Mononuclear cell (primary cell): ENCODE measurements at regions not wholly inside any gene's neighbourhood (a gene's known extent, or its start where the extent isn't known, plus 50 kb on each side); places are given as distances from the start of the nearest gene placed in this dataset.

Experiments used
- H3K27me3 ChIP-seq: 2 replicates; pipeline ENCODE4 v1.6.0; 2011; ENCODE audit warnings: low read length, control low read depth; ENCODE audit not compliant: insufficient read depth
- H3K4me1 ChIP-seq: 2 replicates; pipeline ENCODE4 v1.5.1; 2011; ENCODE audit warnings: mild to moderate bottlenecking, low read length, control low read depth; ENCODE audit not compliant: insufficient read depth
- H3K4me3 ChIP-seq: 2 replicates; pipeline ENCODE4 v1.5.1; 2011; ENCODE audit warnings: mild to moderate bottlenecking, low read length, moderate library complexity
- H3K9me3 ChIP-seq: 2 replicates; pipeline ENCODE4 v1.5.1; 2011; ENCODE audit warnings: low read depth, mild to moderate bottlenecking, control low read depth, low read length

- Histone ChIP-seq H3K27me3 (no peaks in the 10 kb centered on the region), H3K4me3 (no peak overlapping the region), H3K4me1 (peaks cover 6% of the 10 kb centered on the region), H3K9me3 (no peaks in the 10 kb centered on the region)
Measured at GRCh38 chr21:16865632-16866031, 647.2 kb upstream of the CXADR start.

DNA sequence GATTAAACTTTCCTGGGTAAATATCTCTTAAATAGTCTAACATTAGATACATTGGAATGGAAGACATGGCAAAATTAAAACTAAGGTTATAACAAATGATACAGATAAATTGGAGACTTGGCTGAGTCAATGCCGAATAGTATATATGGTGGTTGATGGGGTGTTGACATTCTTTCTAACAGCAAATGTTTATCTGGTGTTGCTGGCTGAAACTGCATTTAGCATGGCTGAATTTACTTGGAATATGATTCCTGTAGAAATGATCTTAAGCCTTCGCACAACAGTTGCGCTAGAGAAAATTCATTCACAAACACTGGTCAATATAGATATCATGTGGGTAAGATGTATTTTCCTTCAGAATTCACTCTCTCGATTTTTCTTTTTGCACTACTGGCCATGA is 646.0 kb upstream of the CXADR start:
- peaks cover 6% of the 10 kb centered on the region for H3K4me1 ChIP-seq
- H3K27me3 ChIP-seq = no peaks in the 10 kb centered on the region
- H3K9me3 ChIP-seq = no peaks in the 10 kb centered on the region
- no peak overlapping the region for H3K4me3 ChIP-seq

GRCh38 chr21:16870103-16870502 is 642.7 kb upstream of the CXADR start:
- Histone ChIP-seq H3K4me1 (peaks cover 6% of the 10 kb centered on the region), H3K4me3 (no peak overlapping the region), H3K9me3 (no peaks in the 10 kb centered on the region), H3K27me3 (no peaks in the 10 kb centered on the region)

DNA sequence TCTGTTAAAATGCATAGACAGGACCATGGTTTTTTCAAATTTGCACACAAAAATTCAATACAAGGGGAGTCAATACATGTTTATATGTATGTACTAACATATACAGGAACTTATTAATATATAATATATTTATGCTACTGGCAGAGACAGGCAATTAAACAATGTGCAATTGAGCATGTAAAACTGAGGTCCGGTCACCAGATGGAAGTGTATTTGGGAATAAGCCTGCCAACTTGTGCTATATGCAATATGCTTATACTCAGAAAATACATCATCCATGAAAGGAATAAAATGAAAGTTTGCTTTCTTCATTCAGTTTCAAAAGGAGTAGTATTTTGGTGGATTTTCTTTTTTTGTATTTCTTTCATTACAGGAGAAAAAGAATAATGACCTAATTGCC is 640.2 kb upstream of the CXADR start:
- Histone ChIP-seq H3K4me3 (no peak overlapping the region), H3K27me3 (no peaks in the 10 kb centered on the region), H3K9me3 (peaks cover 4% of the 10 kb centered on the region), H3K4me1 (peaks cover 6% of the 10 kb centered on the region)

GRCh38 chr21:16873176-16873575 is 639.7 kb upstream of the CXADR start:
- H3K4me3 ChIP-seq = no peak overlapping the region
- peaks cover 4% of the 10 kb centered on the region for H3K9me3 ChIP-seq
- peaks cover 6% of the 10 kb centered on the region for H3K4me1 ChIP-seq
- no peaks in the 10 kb centered on the region for H3K27me3 ChIP-seq

DNA sequence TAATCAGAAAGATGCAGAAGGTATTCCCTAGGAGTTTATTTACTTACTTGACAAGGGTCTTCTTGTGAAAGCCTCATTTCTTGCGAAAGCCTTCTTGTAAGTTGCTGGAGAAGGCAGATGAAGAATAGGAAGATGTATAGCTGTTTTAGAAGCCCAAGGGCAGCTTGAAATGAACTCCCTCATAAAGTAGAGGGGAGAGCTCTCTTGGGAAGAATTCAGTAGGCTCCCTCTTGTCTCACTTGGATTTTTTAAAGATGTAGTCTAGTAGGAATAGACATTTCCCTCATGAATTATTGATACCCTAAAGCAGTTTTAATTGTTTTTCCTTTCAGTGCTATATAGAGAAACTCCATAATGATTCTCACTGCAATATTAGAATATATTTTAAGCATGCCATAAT is 639.2 kb upstream of the CXADR start:
- Histone ChIP-seq H3K4me3 (no peak overlapping the region), H3K4me1 (peaks cover 6% of the 10 kb centered on the region), H3K27me3 (no peaks in the 10 kb centered on the region), H3K9me3 (peaks cover 4% of the 10 kb centered on the region)

DNA sequence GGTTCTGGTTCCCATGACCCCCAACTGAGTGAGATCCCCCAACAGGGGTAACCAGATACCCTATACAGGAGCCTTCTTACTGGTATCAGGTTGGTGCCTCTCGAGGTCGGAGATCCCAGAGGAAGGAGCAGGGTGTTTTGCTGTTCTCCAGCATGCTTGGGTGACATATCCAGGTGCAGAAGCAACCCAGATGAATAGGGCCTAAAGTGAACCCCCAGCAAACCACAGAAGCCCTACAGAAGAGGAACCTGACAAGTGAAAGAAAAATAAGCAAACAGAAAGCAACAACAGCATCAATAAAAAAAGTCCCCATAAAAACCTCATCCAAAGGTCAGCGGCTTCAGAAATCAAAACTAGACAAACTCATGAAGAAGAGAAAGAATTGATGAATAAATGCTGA is 633.4 kb upstream of the CXADR start:
- Histone ChIP-seq H3K4me3 (no peak overlapping the region), H3K4me1 (no peaks in the 10 kb centered on the region), H3K27me3 (no peaks in the 10 kb centered on the region), H3K9me3 (peaks cover 4% of the 10 kb centered on the region)

GRCh38 chr21:16891821-16892220 is 621.0 kb upstream of the CXADR start:
- Histone ChIP-seq H3K9me3 (no peaks in the 10 kb centered on the region), H3K4me1 (no peaks in the 10 kb centered on the region), H3K27me3 (no peaks in the 10 kb centered on the region)

GRCh38 chr21:16900685-16901084 is 612.2 kb upstream of the CXADR start:
- Histone ChIP-seq H3K4me3 (no peak overlapping the region), H3K9me3 (no peaks in the 10 kb centered on the region), H3K4me1 (no peaks in the 10 kb centered on the region), H3K27me3 (no peaks in the 10 kb centered on the region)

More at GRCh38 chr21:16891821-16892220, 621.0 kb upstream of the CXADR start:
- H3K4me3 ChIP-seq = no peak overlapping the region

GRCh38 chr21:16908077-16908476 is 604.8 kb upstream of the CXADR start:
- Histone ChIP-seq H3K9me3 (no peaks in the 10 kb centered on the region), H3K27me3 (no peaks in the 10 kb centered on the region), H3K4me1 (no peaks in the 10 kb centered on the region), H3K4me3 (no peak overlapping the region)

DNA sequence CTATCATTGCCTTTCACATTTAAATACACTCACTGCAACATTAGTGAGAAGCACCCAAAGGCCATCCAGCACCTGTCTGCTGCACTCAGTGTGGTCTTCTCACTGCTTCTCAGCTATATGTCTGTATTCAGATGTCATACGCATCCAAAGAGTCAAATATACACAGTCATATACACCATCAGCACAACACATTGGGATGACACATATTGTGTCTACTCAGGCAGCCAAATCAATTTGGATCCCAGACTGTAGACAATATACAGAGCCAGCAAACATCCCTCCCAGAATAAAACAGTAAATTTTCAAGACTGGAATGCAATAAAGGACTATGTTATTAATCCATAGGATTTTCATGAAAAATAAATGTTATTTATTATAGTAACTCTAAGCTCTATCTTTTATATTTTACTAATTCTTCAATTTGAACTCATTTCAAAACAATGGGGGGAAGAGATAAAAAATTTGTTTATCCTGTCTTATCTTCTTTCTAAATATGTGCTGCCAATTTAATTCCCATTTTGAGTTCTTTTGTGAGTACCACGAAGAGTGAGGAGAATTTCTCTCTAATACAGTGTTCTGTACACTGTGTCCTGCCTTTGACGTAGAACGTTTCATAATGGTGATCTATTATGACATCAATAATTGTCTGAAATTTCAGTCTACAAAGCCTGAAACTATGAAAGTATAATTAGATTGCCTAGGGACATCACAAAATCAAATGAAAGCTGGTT is 602.2 kb upstream of the CXADR start:
- no peak overlapping the region for H3K4me3 ChIP-seq
- H3K9me3 ChIP-seq = no peaks in the 10 kb centered on the region
- no peaks in the 10 kb centered on the region for H3K4me1 ChIP-seq
- H3K27me3 ChIP-seq = no peaks in the 10 kb centered on the region

- H3K4me3 ChIP-seq = no peak overlapping the region
- H3K9me3 ChIP-seq = no peaks in the 10 kb centered on the region
- H3K27me3 ChIP-seq = no peaks in the 10 kb centered on the region
- no peaks in the 10 kb centered on the region for H3K4me1 ChIP-seq
Measured at GRCh38 chr21:16911166-16911607, 601.7 kb upstream of the CXADR start.

DNA sequence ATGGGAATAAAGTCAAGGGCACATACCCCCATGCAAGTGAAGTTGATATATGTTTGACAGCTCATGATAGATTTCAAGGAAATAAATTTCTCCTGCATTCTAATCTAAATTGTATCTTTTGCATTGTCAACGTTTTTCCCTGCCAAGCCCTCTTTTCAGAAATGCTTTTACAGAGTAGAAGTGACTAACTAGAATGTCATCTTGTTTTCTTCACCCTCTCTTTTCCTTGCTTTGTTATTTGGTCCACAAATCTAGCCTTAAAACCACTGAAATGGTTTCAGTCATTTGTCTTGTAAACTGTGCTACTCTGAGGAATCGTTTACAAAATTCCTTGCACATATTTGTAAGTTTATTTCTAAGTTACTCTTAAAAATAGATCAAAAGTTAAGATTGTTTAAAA is 600.8 kb upstream of the CXADR start:
- Histone ChIP-seq H3K4me1 (no peaks in the 10 kb centered on the region), H3K9me3 (no peaks in the 10 kb centered on the region), H3K4me3 (no peak overlapping the region), H3K27me3 (no peaks in the 10 kb centered on the region)

GRCh38 chr21:16913010-16913409 is 599.8 kb upstream of the CXADR start:
- Histone ChIP-seq H3K4me3 (no peak overlapping the region), H3K4me1 (no peaks in the 10 kb centered on the region), H3K27me3 (no peaks in the 10 kb centered on the region), H3K9me3 (no peaks in the 10 kb centered on the region)

GRCh38 chr21:16928439-16928838 is 584.4 kb upstream of the CXADR start:
- H3K27me3 ChIP-seq = no peaks in the 10 kb centered on the region
- H3K4me1 ChIP-seq = no peaks in the 10 kb centered on the region
- H3K4me3 ChIP-seq = no peak overlapping the region
- peaks cover 10% of the 10 kb centered on the region for H3K9me3 ChIP-seq

DNA sequence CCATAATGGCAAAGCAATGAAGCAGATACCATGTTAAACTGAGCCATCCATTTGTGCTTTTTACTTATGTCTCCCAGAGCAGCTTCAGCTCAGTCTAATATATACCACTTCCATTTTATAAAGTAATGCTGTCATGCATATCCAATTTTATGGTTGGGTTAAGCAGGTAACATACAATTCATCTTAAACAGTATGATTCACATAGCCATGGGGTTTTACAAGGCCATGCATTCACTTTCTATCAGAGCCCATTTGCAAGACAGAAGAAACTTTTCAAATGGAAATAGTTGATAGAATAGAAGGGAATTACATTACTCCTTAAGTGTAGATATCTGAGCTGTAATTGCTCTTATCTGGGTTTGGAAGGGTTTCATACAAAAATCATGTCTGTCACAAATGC is 580.5 kb upstream of the CXADR start:
- Histone ChIP-seq H3K4me1 (no peaks in the 10 kb centered on the region), H3K4me3 (no peak overlapping the region), H3K9me3 (no peaks in the 10 kb centered on the region), H3K27me3 (no peaks in the 10 kb centered on the region)
